ENCODE measurements at regions not wholly inside any gene's neighbourhood (a gene's known extent, or its start where the extent isn't known, plus 50 kb on each side); places are given as distances from the start of the nearest gene placed in this dataset.

DNA sequence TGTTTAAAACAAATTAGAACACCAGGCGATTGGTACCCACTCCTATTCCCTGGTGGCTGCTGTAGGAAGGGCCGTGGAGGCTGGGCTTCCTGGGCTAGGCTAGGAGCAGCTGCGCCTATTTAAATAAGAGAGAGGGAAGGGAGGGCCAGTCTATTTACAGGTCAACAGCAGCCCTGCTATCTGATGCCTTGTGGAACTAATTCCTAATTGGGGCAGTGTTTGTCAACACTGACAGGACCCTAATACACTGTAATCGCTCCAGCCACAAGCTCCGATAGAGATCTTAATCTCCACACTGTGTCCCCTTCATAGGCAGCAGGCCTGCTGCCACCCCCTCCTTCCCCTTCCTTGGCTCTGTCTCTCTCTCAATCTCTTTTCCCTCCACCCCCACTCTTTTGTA is 116.9 kb upstream of the SOX14 start:
- TF ChIP-seq CTCF (conservative IDR thresholded peaks at IDR 0.05; ENCODE audit: low read length) (no peak), EZH2phosphoT487 (IDR thresholded peaks at IDR 0.05; ENCODE audit: borderline replicate concordance, low read depth, low read length) (no peak)
